Psoas muscle (tissue), 7 donors: ENCODE measurements at regions not wholly inside any gene's neighbourhood (a gene's known extent, or its start where the extent isn't known, plus 50 kb on each side); places are given as distances from the start of the nearest gene placed in this dataset.

Experiments
- ATAC-seq, 4 donors: fragments of 200-7000 bp; cut with Tn5 transposase; one replicate each; pipeline ENCODE4 v1.9.1; 2020; ENCODE audit warnings: moderate library complexity in 3 of 4, mild to moderate bottlenecking in 2 of 4
- DNase-seq, 2 donors: peaks; one replicate each; pipeline ENCODE4 v3.0.0-alpha.2; 2020
- H3K27ac ChIP-seq: fragments of 200-600 bp; one replicate; pipeline ENCODE4 v1.8.0; 2022
- H3K27me3 ChIP-seq, 3 donors: fragments of 200-600 bp in 1 of 3; one replicate each; pipeline versions ENCODE4 v1.6.1 to v1.8.0; 2013 to 2022; ENCODE audit warnings: low read length in 2 of 3, mild to moderate bottlenecking in 2 of 3, moderate library complexity in 1 of 3; ENCODE audit not compliant: insufficient read depth in 3 of 3
- H3K36me3 ChIP-seq, 2 donors: fragments of 200-600 bp in 1 of 2; one replicate each; pipeline versions ENCODE4 v1.6.1 to v1.8.0; 2013 to 2022; ENCODE audit warnings: low read depth in 1 of 2, mild to moderate bottlenecking in 1 of 2, moderate library complexity in 1 of 2; ENCODE audit not compliant: insufficient read depth in 1 of 2
- H3K4me1 ChIP-seq: fragments of 200-600 bp; one replicate; pipeline ENCODE4 v1.8.0; 2022
- H3K4me3 ChIP-seq: fragments of 200-600 bp; one replicate; pipeline ENCODE4 v1.8.0; 2022; ENCODE audit warnings: mild to moderate bottlenecking
- H3K9me3 ChIP-seq: fragments of 200-600 bp; one replicate; pipeline ENCODE4 v1.8.0; 2022
- WGBS, 3 donors: extraction: QIAGEN DNeasy Blood & Tissue Kit; methylation state at CpG; one replicate each; pipeline versions ENCODE4 v1.1.6 to v1.1.7; 2013; 5-methylcytosine and 5-hydroxymethylcytosine counted together
- intact Hi-C, 2 donors: fragments of 100-400 bp; cut with DNase I; formaldehyde crosslinking; loops; one replicate each; pipeline versions ENCODE4 v1.11.0 to v1.14.2; 2022
- TF ChIP-seq, protein P1 (sequence below): fragments of 200-600 bp; IDR thresholded peaks from one replicate; pipeline ENCODE4 v1.8.0; 2022; ENCODE audit warnings: antibody characterized with exemption
- donor health status: healthy with polysubstance abuse.
- donor health status: DM: no; HTN: no; CAD: no; lungs with moderate emphysema.
- donor health status: Bipolar disorder and iron deficiency.
- donor health status: healthy.
- donor health status: DM: yes; HTN: yes; CAD: no.
- donor health status: DM: no; HTN: no; CAD: no.
- donor health status: DM: yes; HTN: yes; CAD: no.

DNA sequence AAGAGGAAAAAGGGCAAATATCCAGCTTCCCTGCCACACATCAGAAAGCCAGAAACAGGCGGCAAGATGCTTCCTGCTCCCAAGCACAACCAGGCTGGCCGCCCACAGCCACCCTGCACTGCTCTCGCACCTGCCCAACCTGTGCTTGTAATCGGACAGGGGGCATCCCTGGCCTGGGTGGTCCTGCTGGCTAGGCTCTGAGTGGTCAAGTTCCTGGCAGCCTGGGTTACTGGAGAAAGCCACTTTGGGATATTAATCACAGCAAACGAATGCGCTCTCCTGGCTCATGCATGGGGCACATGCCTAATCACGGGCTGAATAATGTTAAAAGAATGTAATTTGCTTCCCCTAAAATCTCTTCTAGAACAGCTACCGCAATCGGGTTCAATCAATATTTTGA is 442.4 kb downstream of the MCTP2 start:
- no peak overlapping the region for H3K27ac ChIP-seq
- DNase-seq: no peak
- H3K27me3 ChIP-seq: peaks cover 0 to 2% (median 0%) of the 10 kb centered on the region in 3 donors
- H3K9me3 ChIP-seq: no peaks in the 10 kb centered on the region
- no peak for ATAC-seq
- WGBS, 3 donors: 74 to 84% (median 81%) methylated on average over 9 of the region's 9 CpGs
- no peaks in the 10 kb centered on the region for H3K4me1 ChIP-seq
- H3K4me3 ChIP-seq: no peak overlapping the region
- TF ChIP-seq, protein P1, sequence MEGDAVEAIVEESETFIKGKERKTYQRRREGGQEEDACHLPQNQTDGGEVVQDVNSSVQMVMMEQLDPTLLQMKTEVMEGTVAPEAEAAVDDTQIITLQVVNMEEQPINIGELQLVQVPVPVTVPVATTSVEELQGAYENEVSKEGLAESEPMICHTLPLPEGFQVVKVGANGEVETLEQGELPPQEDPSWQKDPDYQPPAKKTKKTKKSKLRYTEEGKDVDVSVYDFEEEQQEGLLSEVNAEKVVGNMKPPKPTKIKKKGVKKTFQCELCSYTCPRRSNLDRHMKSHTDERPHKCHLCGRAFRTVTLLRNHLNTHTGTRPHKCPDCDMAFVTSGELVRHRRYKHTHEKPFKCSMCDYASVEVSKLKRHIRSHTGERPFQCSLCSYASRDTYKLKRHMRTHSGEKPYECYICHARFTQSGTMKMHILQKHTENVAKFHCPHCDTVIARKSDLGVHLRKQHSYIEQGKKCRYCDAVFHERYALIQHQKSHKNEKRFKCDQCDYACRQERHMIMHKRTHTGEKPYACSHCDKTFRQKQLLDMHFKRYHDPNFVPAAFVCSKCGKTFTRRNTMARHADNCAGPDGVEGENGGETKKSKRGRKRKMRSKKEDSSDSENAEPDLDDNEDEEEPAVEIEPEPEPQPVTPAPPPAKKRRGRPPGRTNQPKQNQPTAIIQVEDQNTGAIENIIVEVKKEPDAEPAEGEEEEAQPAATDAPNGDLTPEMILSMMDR: no peak
- no peaks in the 10 kb centered on the region for H3K36me3 ChIP-seq
- intact Hi-C loops: loop anchor here in 1 of 2 donors (10.0 kb wide), 1 partner anchor 621 kb away; no protein-coding TSS in a partner anchor

DNA sequence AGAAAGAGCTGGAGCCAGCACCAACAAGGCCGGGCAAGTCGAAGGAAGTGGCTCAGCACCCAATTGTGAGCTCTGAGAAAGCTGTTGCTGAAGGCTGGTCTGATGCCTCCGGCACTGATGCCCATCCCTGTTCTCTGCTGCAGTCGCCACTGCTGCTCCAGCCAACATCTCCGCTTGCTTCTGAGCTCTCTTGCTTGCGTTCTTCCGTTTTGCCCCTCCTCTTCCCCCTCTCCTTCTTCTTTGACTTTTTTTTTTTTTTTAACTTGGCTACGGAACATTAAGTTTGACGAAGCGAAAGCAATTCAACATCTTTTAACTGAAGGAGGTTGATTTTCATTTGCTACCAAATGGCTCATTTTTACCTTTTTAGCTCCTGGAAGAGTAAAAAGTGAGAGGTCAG is 442.9 kb downstream of the MCTP2 start:
- ATAC-seq (no peak), DNase-seq (no peak)
- Histone ChIP-seq H3K36me3 (no peaks in the 10 kb centered on the region), H3K27me3 (peaks cover 0 to 2% (median 0%) of the 10 kb centered on the region in 3 donors), H3K9me3 (no peaks in the 10 kb centered on the region), H3K4me3 (no peak overlapping the region), H3K27ac (no peak overlapping the region), H3K4me1 (no peaks in the 10 kb centered on the region)
- intact Hi-C loops: loop anchor here in 1 of 2 donors (10.0 kb wide), 1 partner anchor 621 kb away; no protein-coding TSS in a partner anchor
- TF ChIP-seq, protein P1: no peak
- WGBS, 3 donors: 45 to 63% (median 50%) methylated on average over 10 of the region's 10 CpGs

DNA sequence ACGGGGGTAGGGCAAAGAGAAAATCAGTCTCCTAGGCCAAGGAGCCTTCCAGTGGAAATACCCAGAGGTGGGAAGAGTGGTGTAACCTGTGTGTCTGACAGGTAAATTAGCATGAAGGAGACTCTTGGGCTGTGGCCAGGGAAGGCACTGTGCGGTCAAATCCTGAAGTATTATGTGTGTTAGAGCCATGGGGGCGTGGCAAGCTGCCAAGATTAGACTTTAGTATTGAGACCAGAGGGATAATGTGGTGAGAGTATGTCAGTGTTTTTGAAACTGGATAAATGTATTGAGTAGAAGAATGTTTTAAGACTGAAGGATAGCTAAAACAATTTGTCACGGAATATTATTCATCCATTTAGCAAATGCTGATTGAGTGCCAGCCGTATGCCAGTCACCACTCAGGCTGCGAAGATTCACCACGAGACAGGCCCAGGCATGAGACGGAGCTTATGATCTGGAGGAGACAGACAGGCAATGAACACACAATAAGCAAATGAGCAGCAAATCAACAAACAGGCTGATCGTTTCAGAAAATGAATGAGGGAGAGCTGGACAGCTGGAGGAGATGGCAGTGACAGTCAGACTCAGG is 445.9 kb downstream of the MCTP2 start:
- no peak overlapping the region for H3K27ac ChIP-seq
- no peaks in the 10 kb centered on the region for H3K36me3 ChIP-seq
- intact Hi-C loops: loop anchor here in 1 of 2 donors (10.0 kb wide), 1 partner anchor 618 kb away; no protein-coding TSS in a partner anchor
- TF ChIP-seq, protein P1: no peak
- DNase-seq (no peak), ATAC-seq (no peak)
- H3K9me3 ChIP-seq: no peaks in the 10 kb centered on the region
- no peak overlapping the region for H3K4me3 ChIP-seq
- H3K4me1 ChIP-seq: no peaks in the 10 kb centered on the region
- WGBS, 3 donors: 71 to 76% (median 75%) methylated on average over 9 of the region's 9 CpGs
- peaks cover 0 to 2% (median 0%) of the 10 kb centered on the region in 3 donors for H3K27me3 ChIP-seq

DNA sequence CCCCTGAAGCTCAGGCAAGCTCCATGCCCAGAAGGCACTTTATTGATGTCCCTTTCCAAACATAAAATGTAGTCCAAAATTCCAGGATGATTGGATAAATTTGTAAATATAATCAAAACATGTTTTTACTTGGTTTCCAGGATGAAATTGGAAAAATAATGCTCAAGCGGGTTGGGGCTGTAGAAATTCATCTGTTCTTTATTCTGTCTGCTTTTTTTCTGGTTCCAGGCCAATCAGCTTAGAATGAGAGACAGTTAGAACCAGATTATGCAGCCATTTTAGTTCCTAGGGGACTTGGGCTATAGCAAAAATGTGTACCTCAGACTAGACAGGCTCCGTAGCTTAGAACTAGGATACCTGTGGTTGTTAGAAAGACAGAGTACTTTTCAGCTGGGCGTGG is 450.8 kb downstream of the MCTP2 start:
- WGBS, 3 donors: 81 to 86% (median 85%) methylated on average over 3 of the region's 3 CpGs
- intact Hi-C loops: no loop called here
- no peak for DNase-seq
- Histone ChIP-seq H3K27ac (no peak overlapping the region), H3K9me3 (no peaks in the 10 kb centered on the region), H3K27me3 (no peaks in the 10 kb centered on the region), H3K4me1 (no peaks in the 10 kb centered on the region), H3K36me3 (no peaks in the 10 kb centered on the region), H3K4me3 (no peak overlapping the region)
- no peak for ATAC-seq
- TF ChIP-seq, protein P1: no peak

DNA sequence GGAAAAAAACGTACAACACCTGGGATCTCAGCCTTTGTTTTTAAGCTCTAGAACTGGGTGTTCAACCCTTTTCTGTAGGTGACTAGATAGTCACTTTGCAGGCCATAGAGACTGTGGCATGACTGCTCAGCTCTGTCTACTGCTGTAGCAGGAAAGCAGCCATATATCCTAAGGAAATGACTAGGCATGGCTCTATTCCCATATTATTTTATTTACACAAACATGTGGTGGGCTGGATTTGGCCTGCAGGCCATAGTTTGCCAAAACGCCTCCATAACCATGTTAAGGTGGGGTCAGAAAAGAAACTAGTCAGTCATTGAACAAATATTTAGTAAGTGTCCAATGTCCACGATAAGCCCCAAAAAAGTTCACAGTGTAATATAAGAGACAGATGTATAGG is 452.5 kb downstream of the MCTP2 start:
- no peaks in the 10 kb centered on the region for H3K4me1 ChIP-seq
- no peaks in the 10 kb centered on the region for H3K9me3 ChIP-seq
- H3K27me3 ChIP-seq: no peaks in the 10 kb centered on the region
- ATAC-seq (no peak), DNase-seq (no peak)
- WGBS, 3 donors: 78 to 82% (median 80%) methylated on average over 3 of the region's 3 CpGs
- TF ChIP-seq, protein P1: no peak
- H3K27ac ChIP-seq: no peak overlapping the region
- intact Hi-C loops: no loop called here
- no peaks in the 10 kb centered on the region for H3K36me3 ChIP-seq
- no peak overlapping the region for H3K4me3 ChIP-seq
